ENCODE measurements at regions not wholly inside any gene's neighbourhood (a gene's known extent, or its start where the extent isn't known, plus 50 kb on each side); places are given as distances from the start of the nearest gene placed in this dataset.

DNA sequence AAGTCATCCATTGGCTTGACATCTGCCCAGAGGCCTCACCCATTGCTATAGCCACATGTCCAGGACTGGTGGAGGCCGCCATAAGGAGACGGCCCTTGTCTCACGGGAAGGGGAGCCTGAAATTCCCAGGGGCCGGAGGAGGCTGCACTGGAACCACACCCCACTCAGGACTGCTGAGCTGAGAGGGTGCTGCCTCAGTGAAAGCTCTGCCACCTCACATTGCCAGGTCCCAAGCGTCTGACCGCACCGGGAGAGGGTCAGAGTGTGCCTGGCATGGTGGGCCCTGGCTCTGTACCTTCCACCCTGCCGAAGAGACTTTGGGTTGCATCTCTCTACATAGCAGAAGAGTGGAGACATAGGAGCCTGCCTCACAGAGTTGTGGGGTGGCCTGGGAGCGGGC, 134.1 kb upstream of the GLI2 start:
- no peak for DNase-seq
- POLR2A ChIA-PET: no interaction called here
- ATAC-seq (ENCODE audit: low read depth): no peak
- CTCF ChIA-PET: no interaction called here
- Mint-ChIP-seq H3K27me3 (peaks cover 5% of the 10 kb centered on the region), H3K9me3 (no peaks in the 10 kb centered on the region), H3K4me3 (no peak overlapping the region), H3K27ac (no peak overlapping the region), H3K4me1 (no peaks in the 10 kb centered on the region), H3K36me3 (ENCODE audit: low read depth) (no peaks in the 10 kb centered on the region)
- intact Hi-C loops (cut with micrococcal nuclease): no loop called here
- TF ChIP-seq, protein P1, sequence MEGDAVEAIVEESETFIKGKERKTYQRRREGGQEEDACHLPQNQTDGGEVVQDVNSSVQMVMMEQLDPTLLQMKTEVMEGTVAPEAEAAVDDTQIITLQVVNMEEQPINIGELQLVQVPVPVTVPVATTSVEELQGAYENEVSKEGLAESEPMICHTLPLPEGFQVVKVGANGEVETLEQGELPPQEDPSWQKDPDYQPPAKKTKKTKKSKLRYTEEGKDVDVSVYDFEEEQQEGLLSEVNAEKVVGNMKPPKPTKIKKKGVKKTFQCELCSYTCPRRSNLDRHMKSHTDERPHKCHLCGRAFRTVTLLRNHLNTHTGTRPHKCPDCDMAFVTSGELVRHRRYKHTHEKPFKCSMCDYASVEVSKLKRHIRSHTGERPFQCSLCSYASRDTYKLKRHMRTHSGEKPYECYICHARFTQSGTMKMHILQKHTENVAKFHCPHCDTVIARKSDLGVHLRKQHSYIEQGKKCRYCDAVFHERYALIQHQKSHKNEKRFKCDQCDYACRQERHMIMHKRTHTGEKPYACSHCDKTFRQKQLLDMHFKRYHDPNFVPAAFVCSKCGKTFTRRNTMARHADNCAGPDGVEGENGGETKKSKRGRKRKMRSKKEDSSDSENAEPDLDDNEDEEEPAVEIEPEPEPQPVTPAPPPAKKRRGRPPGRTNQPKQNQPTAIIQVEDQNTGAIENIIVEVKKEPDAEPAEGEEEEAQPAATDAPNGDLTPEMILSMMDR (IDR thresholded peaks at IDR 0.05): no peak

DNA sequence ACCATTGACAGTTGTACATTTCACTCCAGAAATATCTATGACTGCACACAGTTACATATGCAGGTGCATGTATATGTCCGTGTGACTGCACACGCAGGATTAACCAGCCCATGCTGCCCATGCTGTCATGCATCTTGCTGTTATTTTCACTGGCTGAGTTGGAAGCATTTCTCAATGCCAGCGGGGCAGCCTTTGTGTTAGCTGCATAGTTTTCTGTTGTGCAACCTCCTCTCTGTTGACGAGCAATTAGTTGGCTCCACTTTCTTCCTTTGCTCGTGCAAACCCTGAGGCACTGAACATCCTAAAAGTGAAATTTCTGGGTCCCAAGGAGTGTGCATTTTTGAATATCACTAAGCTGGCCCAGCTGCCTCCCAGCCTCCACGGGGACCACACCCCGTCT, 133.4 kb upstream of the GLI2 start:
- Mint-ChIP-seq H3K9me3 (no peaks in the 10 kb centered on the region), H3K4me3 (no peak overlapping the region), H3K36me3 (ENCODE audit: low read depth) (no peaks in the 10 kb centered on the region), H3K27ac (no peak overlapping the region), H3K4me1 (no peaks in the 10 kb centered on the region), H3K27me3 (peaks cover 9% of the 10 kb centered on the region)
- intact Hi-C loops (cut with micrococcal nuclease): no loop called here
- TF ChIP-seq, protein P1 (IDR thresholded peaks at IDR 0.05): no peak
- ChIA-PET POLR2A (no interaction called here), CTCF (no interaction called here)
- ATAC-seq (ENCODE audit: low read depth) (no peak), DNase-seq (no peak)

DNA sequence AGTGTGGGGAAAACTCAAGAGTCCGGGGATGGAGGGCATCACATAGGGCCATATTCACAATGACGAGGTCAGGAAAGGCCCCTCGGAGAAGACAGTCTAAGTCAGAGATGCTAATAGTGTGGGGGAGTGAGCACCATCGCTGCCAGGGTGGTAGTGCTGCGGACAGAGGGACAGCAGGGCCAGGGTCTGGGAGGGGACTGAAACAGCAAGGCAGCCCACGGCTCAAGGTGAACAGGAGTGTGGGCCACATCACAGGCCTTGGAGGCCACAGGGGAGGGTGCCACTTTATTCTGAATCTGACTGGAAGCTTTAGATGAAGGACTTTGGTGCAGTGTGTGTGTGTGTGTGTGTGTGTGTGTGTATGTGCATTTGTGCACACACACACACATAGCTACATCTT, 130.9 kb upstream of the GLI2 start:
- TF ChIP-seq, protein P1 (IDR thresholded peaks at IDR 0.05): no peak
- DNase-seq (no peak), ATAC-seq (ENCODE audit: low read depth) (no peak)
- Mint-ChIP-seq H3K27me3 (peaks cover 9% of the 10 kb centered on the region), H3K9me3 (no peaks in the 10 kb centered on the region), H3K4me1 (no peaks in the 10 kb centered on the region), H3K36me3 (ENCODE audit: low read depth) (no peaks in the 10 kb centered on the region), H3K4me3 (no peak overlapping the region), H3K27ac (no peak overlapping the region)
- ChIA-PET POLR2A (no interaction called here), CTCF (no interaction called here)
- intact Hi-C loops (cut with micrococcal nuclease): no loop called here

DNA sequence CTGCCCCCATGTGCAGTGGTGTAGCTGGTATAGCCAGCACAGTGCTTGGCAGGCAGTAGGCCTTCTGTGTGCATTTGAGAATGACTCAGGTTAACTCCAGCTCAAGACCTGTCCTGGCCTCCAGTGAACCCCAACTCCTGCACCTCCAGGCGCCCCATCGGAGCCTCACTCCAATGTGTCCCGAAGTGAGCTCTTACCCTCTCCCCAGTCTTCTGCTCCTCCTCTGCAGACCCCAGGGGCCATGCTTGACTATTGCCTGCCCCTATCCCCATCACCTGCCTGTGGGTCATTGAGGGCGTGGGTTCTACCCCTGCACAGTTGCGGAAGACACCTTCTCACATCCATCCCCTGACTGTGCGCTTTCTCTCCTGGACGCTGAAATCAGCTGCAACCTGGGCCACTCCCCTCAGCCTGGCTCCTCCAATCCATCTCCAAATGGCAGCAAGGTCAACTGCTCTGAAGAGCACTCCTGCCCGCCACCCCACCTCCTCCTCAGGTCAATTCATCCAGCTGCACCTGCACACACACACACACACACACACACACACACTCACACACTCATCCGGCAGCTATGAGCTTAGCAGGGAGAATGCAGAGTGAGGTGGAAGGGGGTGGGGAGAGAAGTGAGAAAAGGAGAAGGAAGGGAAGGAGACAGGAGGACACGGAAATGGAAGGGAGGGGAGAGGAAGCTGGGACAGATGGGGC, 130.3 kb upstream of the GLI2 start:
- intact Hi-C loops (cut with micrococcal nuclease): no loop called here
- ChIA-PET POLR2A (no interaction called here), CTCF (no interaction called here)
- peaks cover 9% of the 10 kb centered on the region for H3K27me3 Mint-ChIP-seq
- H3K36me3 Mint-ChIP-seq (ENCODE audit: low read depth): no peaks in the 10 kb centered on the region
- ATAC-seq (ENCODE audit: low read depth) (no peak), DNase-seq (no peak)
- TF ChIP-seq, protein P1 (IDR thresholded peaks at IDR 0.05): no peak
- no peaks in the 10 kb centered on the region for H3K9me3 Mint-ChIP-seq
- no peaks in the 10 kb centered on the region for H3K4me1 Mint-ChIP-seq
- no peak overlapping the region for H3K4me3 Mint-ChIP-seq
- H3K27ac Mint-ChIP-seq: no peak overlapping the region

DNA sequence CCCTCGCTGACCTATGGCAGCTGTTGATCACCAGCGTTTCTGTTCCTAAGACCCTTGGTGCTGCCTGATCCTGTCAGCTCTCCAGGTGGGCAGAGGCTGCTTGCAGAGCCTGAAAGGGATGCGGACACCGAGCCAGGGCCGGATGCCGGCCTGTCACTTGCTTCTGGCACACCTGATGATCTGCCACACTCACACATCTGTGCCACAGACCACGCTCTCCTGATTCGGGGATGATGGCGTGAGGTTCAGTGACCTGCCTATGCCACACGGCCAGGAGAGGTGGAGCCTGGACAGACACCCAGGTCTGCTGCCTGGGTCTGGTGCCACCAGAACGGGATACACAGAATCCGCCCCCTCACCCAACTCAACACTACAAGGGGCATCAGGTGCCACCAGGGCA, 129.4 kb upstream of the GLI2 start:
- peaks cover 9% of the 10 kb centered on the region for H3K27me3 Mint-ChIP-seq
- H3K4me3 Mint-ChIP-seq: no peak overlapping the region
- ChIA-PET CTCF (no interaction called here), POLR2A (no interaction called here)
- ATAC-seq (ENCODE audit: low read depth): no peak
- H3K36me3 Mint-ChIP-seq (ENCODE audit: low read depth): no peaks in the 10 kb centered on the region
- no peak overlapping the region for H3K27ac Mint-ChIP-seq
- DNase-seq: no peak
- TF ChIP-seq, protein P1 (IDR thresholded peaks at IDR 0.05): no peak
- H3K4me1 Mint-ChIP-seq: no peaks in the 10 kb centered on the region
- no peaks in the 10 kb centered on the region for H3K9me3 Mint-ChIP-seq
- intact Hi-C loops (cut with micrococcal nuclease): no loop called here

Measured in activated B cell treated with CpG ODN at 0.5 μM for 24 hours (primary cell).